ENCODE measurements at regions not wholly inside any gene's neighbourhood (a gene's known extent, or its start where the extent isn't known, plus 50 kb on each side); places are given as distances from the start of the nearest gene placed in this dataset.

DNA sequence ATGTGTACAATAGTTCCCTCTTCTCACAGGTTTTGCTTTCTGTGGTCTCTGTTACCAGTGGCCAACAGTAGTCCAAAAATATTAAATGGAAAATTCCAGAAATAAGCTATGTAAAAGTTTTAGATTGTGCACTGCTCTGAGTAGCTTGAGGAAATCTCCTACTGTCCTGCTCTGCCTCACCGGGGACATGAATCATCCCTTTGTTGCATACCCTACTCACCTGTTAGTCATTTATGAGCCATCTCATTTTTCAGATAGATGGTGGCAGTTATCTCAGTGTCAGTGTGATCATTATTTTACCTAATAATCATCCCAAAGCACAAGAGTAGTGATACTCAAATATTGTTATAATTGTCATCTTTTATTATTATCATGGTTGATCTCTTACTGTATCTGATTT lies 688.1 kb downstream of the PLA2G4A start:
- no peak for TF ChIP-seq CTCF (IDR thresholded peaks at IDR 0.05)
- TF ChIP-seq POLR2A (IDR thresholded peaks at IDR 0.05) = no peak
